IMR-90 (cell line): ENCODE measurements at regions not wholly inside any gene's neighbourhood (a gene's known extent, or its start where the extent isn't known, plus 50 kb on each side); places are given as distances from the start of the nearest gene placed in this dataset.

Experiments used
- ATAC-seq: fragments of 200-7000 bp; cut with Tn5 transposase; 2 replicates; pipeline ENCODE4 v1.9.1; 2020; ENCODE audit warnings: low read depth, mild to moderate bottlenecking, moderate library complexity
- BruUV-seq: library from RNA; stranded (reverse); fragments of 400-500 nt; replicated peaks from 2 replicates; lab custom pipeline; 2021; lab: Mats Ljungman, UMichigan
- CTCF ChIA-PET: fragments of 300-600 bp; formaldehyde crosslinking; extraction: SDS; loops from one replicate; lab custom pipeline; 2021; ENCODE audit warnings: antibody characterized with exemption; lab: Yijun Ruan, JAX
- POLR2A ChIA-PET: fragments of 300-600 bp; sonication (Branson Sonifier 250); formaldehyde crosslinking; loops from one replicate; lab custom pipeline; 2022; ENCODE audit warnings: antibody characterized with exemption; ENCODE audit not compliant: unreplicated experiment; lab: Charles Lee
- DNase-seq: peaks from one replicate; pipeline ENCODE4 v3.0.0; 2013
- H2AFZ ChIP-seq: replicated peaks from 2 replicates; pipeline ENCODE3; 2013; ENCODE audit warnings: low read length, mild to moderate bottlenecking; ENCODE audit not compliant: poor library complexity
- H2AK5ac ChIP-seq: 2 replicates; pipeline ENCODE4 v1.6.1; 2013; ENCODE audit warnings: low read depth, low read length, inconsistent platforms
- H2AK9ac ChIP-seq: replicated peaks from 2 replicates; pipeline ENCODE3; 2013; ENCODE audit warnings: mild to moderate bottlenecking, low read depth, low read length, moderate library complexity; ENCODE audit not compliant: poor library complexity
- H2BK120ac ChIP-seq: 2 replicates; pipeline ENCODE4 v1.6.1; 2013; ENCODE audit warnings: low read depth, low read length, inconsistent platforms
- H2BK15ac ChIP-seq: 3 replicates; pipeline ENCODE4 v1.6.1; 2013; ENCODE audit warnings: low read depth, low read length, inconsistent platforms
- H2BK20ac ChIP-seq: 2 replicates; pipeline ENCODE4 v1.6.1; 2013; ENCODE audit warnings: low read depth, mild to moderate bottlenecking, inconsistent platforms, low read length, moderate library complexity
- H2BK5ac ChIP-seq: 2 replicates; pipeline ENCODE4 v1.6.1; 2013; ENCODE audit warnings: mild to moderate bottlenecking, low read depth, low read length, inconsistent platforms; ENCODE audit not compliant: poor library complexity, severe bottlenecking
- H3K14ac ChIP-seq: replicated peaks from 2 replicates; pipeline ENCODE4 v1.6.1; 2013; ENCODE audit warnings: low read depth, low read length, inconsistent platforms
- H3K18ac ChIP-seq: 2 replicates; pipeline ENCODE4 v1.6.1; 2013; ENCODE audit warnings: low read depth, low read length, control low read depth
- H3K23ac ChIP-seq: 2 replicates; pipeline ENCODE4 v1.6.1; 2013; ENCODE audit warnings: low read depth, low read length, inconsistent platforms
- H3K27ac ChIP-seq: 2 replicates; pipeline ENCODE4 v1.5.1; 2013; ENCODE audit warnings: mild to moderate bottlenecking, control low read depth, low read length; ENCODE audit not compliant: insufficient read depth
- H3K27me3 ChIP-seq: 2 replicates; pipeline ENCODE4 v1.6.1; 2013; ENCODE audit warnings: low read length; ENCODE audit not compliant: control insufficient read depth, insufficient read depth
- H3K36me3 ChIP-seq: 2 replicates; pipeline ENCODE4 v1.6.1; 2013; ENCODE audit warnings: low read length, mixed read lengths; ENCODE audit not compliant: control insufficient read depth, insufficient read depth
- H3K4ac ChIP-seq: 2 replicates; pipeline ENCODE4 v1.6.1; 2013; ENCODE audit warnings: low read depth, low read length, inconsistent platforms
- H3K4me1 ChIP-seq: 2 replicates; pipeline ENCODE4 v1.6.1; 2013; ENCODE audit warnings: low read length, mixed read lengths; ENCODE audit not compliant: control insufficient read depth, insufficient read depth
- H3K4me2 ChIP-seq: 2 replicates; pipeline ENCODE4 v1.6.1; 2013; ENCODE audit warnings: low read depth, mild to moderate bottlenecking, control low read depth, low read length, moderate library complexity
- H3K4me3 ChIP-seq: 2 replicates; pipeline ENCODE4 v1.5.1; 2013; ENCODE audit warnings: low read depth, mild to moderate bottlenecking, control low read depth, low read length, moderate library complexity; ENCODE audit not compliant: insufficient read depth
- H3K56ac ChIP-seq: 2 replicates; pipeline ENCODE4 v1.6.1; 2013; ENCODE audit warnings: low read length, inconsistent platforms; ENCODE audit not compliant: insufficient read depth; ENCODE audit errors: extremely low read depth
- H3K79me1 ChIP-seq, 2 experiments: 2 replicates each; pipeline ENCODE4 v1.6.1; 2013; ENCODE audit warnings: low read length in 2 of 2, inconsistent platforms in 1 of 2, low read depth in 1 of 2
- H3K9ac ChIP-seq: 2 replicates; pipeline ENCODE4 v1.6.1; 2013; ENCODE audit warnings: low read depth, low read length, control low read depth
- H3K9me1 ChIP-seq: 2 replicates; pipeline ENCODE4 v1.6.1; 2013; ENCODE audit warnings: low read length, inconsistent platforms; ENCODE audit not compliant: insufficient read depth
- H3K9me3 ChIP-seq: 2 replicates; pipeline ENCODE4 v1.6.1; 2013; ENCODE audit warnings: low read length; ENCODE audit not compliant: control insufficient read depth, insufficient read depth
- H4K20me1 ChIP-seq: 2 replicates; pipeline ENCODE4 v1.6.1; 2013; ENCODE audit warnings: low read length, inconsistent platforms; ENCODE audit not compliant: insufficient read depth
- H4K5ac ChIP-seq: 2 replicates; pipeline ENCODE4 v1.6.1; 2013; ENCODE audit warnings: mild to moderate bottlenecking, low read depth, low read length, control low read depth
- H4K8ac ChIP-seq, 2 experiments: 2 replicates each; pipeline ENCODE4 v1.6.1; 2013; ENCODE audit warnings: low read depth in 2 of 2, low read length in 2 of 2, control low read depth in 1 of 2, inconsistent platforms in 1 of 2
- H4K91ac ChIP-seq: 2 replicates; pipeline ENCODE4 v1.6.1; 2013; ENCODE audit warnings: low read depth, low read length, inconsistent platforms; ENCODE audit not compliant: insufficient read depth
- BHLHE40 ChIP-seq: fragments of 150-350 bp; IDR thresholded peaks from 2 replicates; pipeline ENCODE4 v1.6.1; 2016; ENCODE audit warnings: mild to moderate bottlenecking, low read depth, low read length
- CEBPB ChIP-seq: IDR thresholded peaks from 2 replicates; pipeline ENCODE4 v1.6.1; 2012; ENCODE audit warnings: low read depth, low read length, improper control_type of control experiment
- CHD1 ChIP-seq: IDR thresholded peaks from 2 replicates; pipeline ENCODE4 v1.6.1; 2012; ENCODE audit warnings: low read depth, low read length, improper control_type of control experiment
- CTCF ChIP-seq: conservative IDR thresholded peaks from 2 replicates; pipeline ENCODE4 v1.5.1; 2012; ENCODE audit warnings: mild to moderate bottlenecking, low read depth, low read length, improper control_type of control experiment
- FOS ChIP-seq: fragments of 150-350 bp; IDR thresholded peaks from 2 replicates; pipeline ENCODE4 v1.6.1; 2016; ENCODE audit warnings: low read depth, low read length
- MAZ ChIP-seq: IDR thresholded peaks from 2 replicates; pipeline ENCODE4 v1.6.1; 2012; ENCODE audit warnings: low read depth, mild to moderate bottlenecking, low read length, improper control_type of control experiment, moderate library complexity, borderline replicate concordance
- MXI1 ChIP-seq: IDR thresholded peaks from 2 replicates; pipeline ENCODE4 v1.6.1; 2012; ENCODE audit warnings: low read depth, mild to moderate bottlenecking, low read length, moderate library complexity, borderline replicate concordance
- NFE2L2 ChIP-seq: fragments of 150-350 bp; IDR thresholded peaks from 2 replicates; pipeline ENCODE4 v1.6.1; 2016; ENCODE audit warnings: low read depth, mild to moderate bottlenecking, low read length
- POLR2A ChIP-seq: IDR thresholded peaks from 2 replicates; pipeline ENCODE4 v1.6.1; 2012; ENCODE audit warnings: mild to moderate bottlenecking, low read depth, low read length
- RFX5 ChIP-seq: IDR thresholded peaks from 2 replicates; pipeline ENCODE4 v1.8.0; 2012; ENCODE audit warnings: low read depth, mild to moderate bottlenecking, low read length, moderate library complexity
- WGBS, 2 experiments: methylation state at CpG; one replicate each; pipeline versions ENCODE4 v1.1.5 to v1.1.7; 2013; ENCODE audit warnings: missing lambda C conversion rate in 2 of 2; ENCODE audit not compliant: insufficient read length in 1 of 2; ENCODE audit errors: extremely low coverage in 2 of 2; 5-methylcytosine and 5-hydroxymethylcytosine counted together
- dilution Hi-C: fragments of 300-500 bp; cut with HindIII; formaldehyde crosslinking; loops from one replicate; pipeline ENCODE4 v1.14.3; 2018; ENCODE audit warnings: low sequenced_read_pairs; ENCODE audit not compliant: unreplicated experiment
- in situ Hi-C: fragments of 300-500 bp; cut with MboI; formaldehyde crosslinking; loops from 3 replicates; pipeline ENCODE4 v1.14.3; 2019; ENCODE audit warnings: low sequenced_read_pairs, inconsistent platforms, mixed read lengths
- intact Hi-C: fragments of 100-400 bp; cut with micrococcal nuclease; formaldehyde crosslinking; loops from 2 replicates; pipeline ENCODE4 v1.10.0; 2022

- Histone ChIP-seq H2AK5ac (no peak overlapping the region), H3K27me3 (no peaks in the 10 kb centered on the region), H2AFZ (no peak overlapping the region), H3K27ac (no peak overlapping the region), H3K18ac (no peak overlapping the region), H3K9me3 (no peaks in the 10 kb centered on the region; the same call in 1 of the 2 replicates), H2BK15ac (no peak overlapping the region), H3K4me1 (no peaks in the 10 kb centered on the region), H3K79me1 (no peaks in the 10 kb centered on the region), H2BK5ac (no peak overlapping the region), H3K9ac (no peak overlapping the region), H4K91ac (no peak overlapping the region), H3K4me3 (no peak overlapping the region), H3K23ac (no peak overlapping the region), H2BK20ac (no peak overlapping the region), H4K5ac (no peak overlapping the region), H3K14ac (no peak overlapping the region), H2AK9ac (no peak overlapping the region), H4K8ac (no peak overlapping the region), H3K9me1 (no peaks in the 10 kb centered on the region), H3K4me2 (no peak overlapping the region), H3K36me3 (no peaks in the 10 kb centered on the region), H3K4ac (no peak overlapping the region), H2BK120ac (no peak overlapping the region), H3K56ac (no peak overlapping the region), H4K20me1 (no peaks in the 10 kb centered on the region)
- dilution Hi-C loops, result no loop called here
- DNase-seq (no peak), ATAC-seq (no peak)
- TF ChIP-seq MAZ (no peak), BHLHE40 (no peak), CEBPB (no peak), POLR2A (no peak), CTCF (no peak), FOS (no peak), CHD1 (no peak), NFE2L2 (no peak), RFX5 (no peak), MXI1 (no peak)
- in situ Hi-C loops, result no loop called here
- POLR2A ChIA-PET, result no interaction called here
- no CpG with 5 or more reads among the region's 2 CpGs for WGBS, 2 experiments
- intact Hi-C loops, result no loop called here
- no TSS peak for BruUV-seq
- CTCF ChIA-PET, result no interaction called here
These were observed 484.0 kb downstream of the SATB2 start for GRCh38 chr2:198973785-198974184.
